Activated CD4-positive, alpha-beta T cell treated with anti-CD3 and anti-CD28 coated beads, Interleukin-2, amount 50 U/mL, for 1 hour (primary cell): ENCODE measurements at regions not wholly inside any gene's neighbourhood (a gene's known extent, or its start where the extent isn't known, plus 50 kb on each side); places are given as distances from the start of the nearest gene placed in this dataset.

Source experiments
- DNase-seq: peaks from one replicate; pipeline ENCODE4 v3.0.0-alpha.2; 2020

DNA sequence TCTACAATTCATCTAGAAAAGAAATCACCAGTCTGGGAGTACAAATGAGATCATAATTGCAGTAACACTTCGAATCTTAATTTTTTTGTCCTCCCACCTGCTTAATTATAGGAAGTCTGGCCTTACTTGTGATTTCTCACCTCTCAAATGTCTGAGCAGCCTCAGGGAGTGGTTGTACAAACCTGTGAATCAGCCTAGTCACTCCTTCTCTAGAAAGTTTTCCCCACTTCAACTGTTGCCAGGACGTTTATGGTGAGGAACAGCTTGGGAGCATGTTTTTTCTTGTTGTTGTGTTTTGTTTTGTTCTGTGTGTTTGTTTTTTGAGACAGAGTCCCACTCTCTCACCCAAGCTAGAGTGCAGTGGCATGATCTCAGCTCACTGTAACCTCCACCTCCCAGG lies 50.3 kb upstream of the CLDN10 start:
- DNase-seq: no peak
